Peyer's patch (tissue), 4 donors: ENCODE measurements at regions not wholly inside any gene's neighbourhood (a gene's known extent, or its start where the extent isn't known, plus 50 kb on each side); places are given as distances from the start of the nearest gene placed in this dataset.

Source experiments
- POLR2A ChIP-seq, 2 donors: fragments of 450-650 bp; IDR thresholded peaks; one replicate each; pipeline ENCODE4 v1.5.1; 2017; ENCODE audit warnings: antibody characterized with exemption in 2 of 2, mild to moderate bottlenecking in 2 of 2, moderate library complexity in 2 of 2
- TF ChIP-seq, protein P1 (sequence below), 6 experiments: fragments of 450-650 bp in 4 of 6; fragments of 200-600 bp in 2 of 6; sonication (generic) in 1 of 6; IDR thresholded peaks; one replicate each; pipeline ENCODE4 v1.5.1; 2017 to 2019; ENCODE audit warnings: antibody characterized with exemption in 6 of 6, mild to moderate bottlenecking in 3 of 6, moderate library complexity in 1 of 6

DNA sequence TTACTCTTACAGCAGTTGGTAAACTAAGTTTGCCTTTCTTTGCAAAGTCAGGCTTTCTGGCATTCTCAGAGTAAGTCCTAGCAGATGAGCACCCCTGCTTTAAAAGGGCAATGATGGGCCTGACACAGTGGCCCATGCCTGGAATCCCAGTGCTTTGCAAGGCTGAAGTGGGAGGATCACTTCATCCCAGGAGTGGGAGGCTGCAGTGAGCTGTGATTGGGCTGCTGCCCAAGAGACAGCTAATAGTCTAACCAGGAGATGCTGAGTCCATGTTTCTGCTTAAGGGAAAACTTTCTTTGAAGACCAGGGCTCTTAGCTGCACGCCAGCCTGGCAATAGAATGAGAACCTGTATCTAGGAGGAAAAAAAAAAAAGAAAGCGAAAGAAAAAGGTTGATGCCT is 100.2 kb upstream of the MPP7 start:
- TF ChIP-seq, protein P1, sequence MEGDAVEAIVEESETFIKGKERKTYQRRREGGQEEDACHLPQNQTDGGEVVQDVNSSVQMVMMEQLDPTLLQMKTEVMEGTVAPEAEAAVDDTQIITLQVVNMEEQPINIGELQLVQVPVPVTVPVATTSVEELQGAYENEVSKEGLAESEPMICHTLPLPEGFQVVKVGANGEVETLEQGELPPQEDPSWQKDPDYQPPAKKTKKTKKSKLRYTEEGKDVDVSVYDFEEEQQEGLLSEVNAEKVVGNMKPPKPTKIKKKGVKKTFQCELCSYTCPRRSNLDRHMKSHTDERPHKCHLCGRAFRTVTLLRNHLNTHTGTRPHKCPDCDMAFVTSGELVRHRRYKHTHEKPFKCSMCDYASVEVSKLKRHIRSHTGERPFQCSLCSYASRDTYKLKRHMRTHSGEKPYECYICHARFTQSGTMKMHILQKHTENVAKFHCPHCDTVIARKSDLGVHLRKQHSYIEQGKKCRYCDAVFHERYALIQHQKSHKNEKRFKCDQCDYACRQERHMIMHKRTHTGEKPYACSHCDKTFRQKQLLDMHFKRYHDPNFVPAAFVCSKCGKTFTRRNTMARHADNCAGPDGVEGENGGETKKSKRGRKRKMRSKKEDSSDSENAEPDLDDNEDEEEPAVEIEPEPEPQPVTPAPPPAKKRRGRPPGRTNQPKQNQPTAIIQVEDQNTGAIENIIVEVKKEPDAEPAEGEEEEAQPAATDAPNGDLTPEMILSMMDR (IDR thresholded peaks at IDR 0.05), result no peak
- no peak for TF ChIP-seq POLR2A (IDR thresholded peaks at IDR 0.05)
